ENCODE measurements at regions not wholly inside any gene's neighbourhood (a gene's known extent, or its start where the extent isn't known, plus 50 kb on each side); places are given as distances from the start of the nearest gene placed in this dataset.

GRCh38 chr7:68173513-68173912 is 1176.9 kb downstream of the TYW1 start:
- TF ChIP-seq CTCF (IDR thresholded peaks at IDR 0.05) (no peak), POLR2A (IDR thresholded peaks at IDR 0.05) (no peak), EP300 (IDR thresholded peaks at IDR 0.05) (no peak), POLR2AphosphoS5 (IDR thresholded peaks at IDR 0.05) (no peak)
